SK-N-SH (cell line): ENCODE measurements at regions not wholly inside any gene's neighbourhood (a gene's known extent, or its start where the extent isn't known, plus 50 kb on each side); places are given as distances from the start of the nearest gene placed in this dataset.

Source experiments
- CTCF ChIA-PET: fragments of 300-600, 350-600 bp; formaldehyde crosslinking; extraction: SDS; loops from one replicate; lab custom pipeline; 2021; lab: Yijun Ruan, JAX
- POLR2A ChIA-PET: fragments of 350-600 bp; sonication (Branson Sonifier 250); formaldehyde crosslinking; extraction: SDS; loops from one replicate; lab custom pipeline; 2020; ENCODE audit warnings: antibody characterized with exemption, inconsistent platforms; lab: Yijun Ruan, JAX
- DNase-seq: peaks from one replicate; pipeline ENCODE4 v3.0.0; 2012
- H2AFZ ChIP-seq: fragments of 200-600 bp; sonication (generic); 2 replicates; pipeline ENCODE4 v1.8.1; 2016; ENCODE audit warnings: antibody characterized with exemption, mild to moderate bottlenecking, low read depth
- H3F3A ChIP-seq: fragments of 200-600 bp; sonication (generic); replicated peaks from 2 replicates; pipeline ENCODE3; 2016; ENCODE audit warnings: antibody characterized with exemption, mild to moderate bottlenecking; ENCODE audit not compliant: insufficient read depth
- H3K27ac ChIP-seq, 2 experiments: fragments of 200-500 bp in 1 of 2; fragments of 200-600 bp in 1 of 2; sonication (Bioruptor generic) in 1 of 2; sonication (generic), shearing (Covaris generic) in 1 of 2; 2 replicates each; pipeline versions ENCODE4 v1.5.1 to v1.6.1; 2014 to 2016; ENCODE audit warnings: low read depth in 2 of 2, inconsistent platforms in 1 of 2, low read length in 1 of 2, mild to moderate bottlenecking in 1 of 2, mixed read lengths in 1 of 2
- H3K27me3 ChIP-seq: fragments of 200-600 bp; sonication (generic), shearing (Covaris generic); 2 replicates; pipeline ENCODE4 v1.6.1; 2016; ENCODE audit warnings: mixed run types; ENCODE audit not compliant: insufficient read depth
- H3K36me3 ChIP-seq, 2 experiments: fragments of 200-500 bp in 1 of 2; fragments of 200-600 bp in 1 of 2; sonication (Bioruptor generic) in 1 of 2; sonication (generic) in 1 of 2; replicated peaks in 1 of 2; 2 replicates each; pipeline versions ENCODE3 to v1.5.1; 2014 to 2016; ENCODE audit warnings: low read length in 1 of 2, mild to moderate bottlenecking in 1 of 2; ENCODE audit not compliant: insufficient read depth in 2 of 2, control insufficient read depth in 1 of 2
- H3K4me1 ChIP-seq, 2 experiments: fragments of 200-500 bp in 1 of 2; fragments of 200-600 bp in 1 of 2; sonication (Bioruptor generic) in 1 of 2; sonication (generic), shearing (Covaris generic) in 1 of 2; 2 replicates each; pipeline versions ENCODE4 v1.5.1 to v1.6.1; 2014 to 2016; ENCODE audit warnings: low read depth in 1 of 2, low read length in 1 of 2, mixed run types in 1 of 2; ENCODE audit not compliant: insufficient read depth in 2 of 2, control insufficient read depth in 1 of 2
- H3K4me2 ChIP-seq: fragments of 200-600 bp; sonication (generic), shearing (Covaris generic); 2 replicates; pipeline ENCODE4 v1.6.1; 2017; ENCODE audit warnings: mixed run types
- H3K4me3 ChIP-seq, 2 experiments: fragments of 200-500 bp in 1 of 2; fragments of 200-600 bp in 1 of 2; sonication (Bioruptor generic) in 1 of 2; sonication (generic), shearing (Covaris generic) in 1 of 2; 2 replicates each; pipeline versions ENCODE4 v1.5.1 to v1.8.1; 2014 to 2016; ENCODE audit warnings: low read depth in 2 of 2, inconsistent platforms in 1 of 2, low read length in 1 of 2, mild to moderate bottlenecking in 1 of 2, mixed read lengths in 1 of 2, moderate library complexity in 1 of 2
- H3K79me2 ChIP-seq: fragments of 200-600 bp; sonication (generic); 2 replicates; pipeline ENCODE4 v1.8.1; 2017; ENCODE audit warnings: mild to moderate bottlenecking; ENCODE audit not compliant: insufficient read depth
- H3K9ac ChIP-seq: fragments of 200-600 bp; sonication (generic); 2 replicates; pipeline ENCODE4 v1.6.1; 2017; ENCODE audit warnings: mixed run types
- H3K9me2 ChIP-seq: fragments of 200-600 bp; sonication (generic); 2 replicates; pipeline ENCODE4 v1.6.1; 2017; ENCODE audit warnings: mixed run types
- H3K9me3 ChIP-seq: fragments of 200-600 bp; sonication (generic); 2 replicates; pipeline ENCODE4 v1.6.1; 2017; ENCODE audit warnings: mixed run types, mild to moderate bottlenecking, moderate library complexity
- H4K20me1 ChIP-seq: fragments of 200-600 bp; sonication (generic); 2 replicates; pipeline ENCODE4 v1.6.1; 2017; ENCODE audit warnings: mild to moderate bottlenecking, mixed run types; ENCODE audit not compliant: insufficient read depth
- CHD2 ChIP-seq: fragments of 150-350 bp; IDR thresholded peaks from 2 replicates; pipeline ENCODE4 v1.6.1; 2018; ENCODE audit warnings: low read length; ENCODE audit not compliant: partially characterized antibody
- ELF1 ChIP-seq: IDR thresholded peaks from 2 replicates; pipeline ENCODE4 v1.4.0; 2012
- GABPA ChIP-seq: IDR thresholded peaks from 2 replicates; pipeline ENCODE4 v1.4.0; 2012; ENCODE audit warnings: low read depth, mild to moderate bottlenecking
- JUND ChIP-seq: IDR thresholded peaks from 2 replicates; pipeline ENCODE4 v1.4.0; 2012
- NFIC ChIP-seq: IDR thresholded peaks from 2 replicates; pipeline ENCODE4 v1.4.0; 2012; ENCODE audit warnings: borderline replicate concordance
- NRF1 ChIP-seq: IDR thresholded peaks from 2 replicates; pipeline ENCODE4 v1.6.1; 2012; ENCODE audit warnings: low read depth, mild to moderate bottlenecking, low read length
- RCOR1 ChIP-seq: fragments of 150-350 bp; IDR thresholded peaks from 2 replicates; pipeline ENCODE4 v1.6.1; 2017; ENCODE audit warnings: antibody characterized with exemption, low read length
- SIN3A ChIP-seq: IDR thresholded peaks from 2 replicates; pipeline ENCODE4 v1.6.1; 2012; ENCODE audit warnings: low read depth, mild to moderate bottlenecking, low read length, moderate library complexity, borderline replicate concordance
- TCF12 ChIP-seq: IDR thresholded peaks from 2 replicates; pipeline ENCODE4 v1.4.0; 2012
- WGBS: methylation state at CpG from one replicate; pipeline ENCODE4 v1.1.6; 2017; ENCODE audit warnings: low lambda C conversion rate; 5-methylcytosine and 5-hydroxymethylcytosine counted together
- TF ChIP-seq, protein P1 (sequence below): fragments of 150-350 bp; IDR thresholded peaks from 2 replicates; pipeline ENCODE4 v1.6.1; 2016; ENCODE audit warnings: mild to moderate bottlenecking, low read depth, low read length
- TF ChIP-seq, protein P2 (sequence below): IDR thresholded peaks from 2 replicates; pipeline ENCODE4 v1.4.0; 2012; ENCODE audit warnings: low read depth, borderline replicate concordance
- TF ChIP-seq, protein P3 (sequence below): IDR thresholded peaks from 2 replicates; pipeline ENCODE4 v1.4.0; 2012; ENCODE audit warnings: low read depth

DNA sequence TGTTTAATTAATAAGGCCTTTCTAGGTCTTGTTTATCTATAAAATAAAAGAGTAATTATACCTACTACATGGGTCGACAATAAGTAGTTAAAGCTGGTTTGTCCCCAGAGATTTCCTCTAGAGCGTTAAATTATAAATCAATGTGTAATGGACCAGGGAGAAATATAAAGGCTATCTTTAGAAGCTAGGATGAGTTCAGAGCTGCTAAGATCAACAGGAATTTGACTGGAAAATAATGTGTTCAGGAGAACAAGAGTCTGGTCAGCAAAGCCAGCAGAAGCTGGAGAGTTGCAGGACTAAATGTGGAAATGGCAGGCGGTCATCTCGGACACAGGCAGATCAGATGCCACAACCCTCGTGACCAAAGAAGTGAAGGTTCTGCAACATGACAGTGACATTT is 428.8 kb downstream of the EPM2A start:
- ChIA-PET CTCF (interaction anchor here (1.0 kb wide), 1 partner anchor 18 kb away, joined by 3 read pairs; no protein-coding TSS in a partner anchor), POLR2A (no interaction called here)
- H3K79me2 ChIP-seq = no peaks in the 10 kb centered on the region
- no peaks in the 10 kb centered on the region for H3K9me2 ChIP-seq
- no peak overlapping the region for H3K4me2 ChIP-seq
- no peak overlapping the region for H2AFZ ChIP-seq
- DNase-seq = no peak
- H3K9ac ChIP-seq = no peak overlapping the region
- WGBS = 57% methylated on average over 5 of the region's 5 CpGs
- H4K20me1 ChIP-seq = no peaks in the 10 kb centered on the region
- H3K27ac ChIP-seq = no peak overlapping the region
- H3K4me3 ChIP-seq = no peak overlapping the region
- TF ChIP-seq, protein P1, sequence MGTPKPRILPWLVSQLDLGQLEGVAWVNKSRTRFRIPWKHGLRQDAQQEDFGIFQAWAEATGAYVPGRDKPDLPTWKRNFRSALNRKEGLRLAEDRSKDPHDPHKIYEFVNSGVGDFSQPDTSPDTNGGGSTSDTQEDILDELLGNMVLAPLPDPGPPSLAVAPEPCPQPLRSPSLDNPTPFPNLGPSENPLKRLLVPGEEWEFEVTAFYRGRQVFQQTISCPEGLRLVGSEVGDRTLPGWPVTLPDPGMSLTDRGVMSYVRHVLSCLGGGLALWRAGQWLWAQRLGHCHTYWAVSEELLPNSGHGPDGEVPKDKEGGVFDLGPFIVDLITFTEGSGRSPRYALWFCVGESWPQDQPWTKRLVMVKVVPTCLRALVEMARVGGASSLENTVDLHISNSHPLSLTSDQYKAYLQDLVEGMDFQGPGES = no peak
- no peak for TF ChIP-seq NFIC
- TF ChIP-seq SIN3A = no peak
- TF ChIP-seq RCOR1 = no peak
- TF ChIP-seq JUND = no peak
- TF ChIP-seq, all 33 proteins: peak for 0
- Histone ChIP-seq H3K27me3 (no peaks in the 10 kb centered on the region), H3K4me1 (no peaks in the 10 kb centered on the region; a peak in 1 of 4 replicates), H3K9me3 (no peaks in the 10 kb centered on the region), H3F3A (no peaks in the 10 kb centered on the region), H3K36me3 (no peaks in the 10 kb centered on the region)

DNA sequence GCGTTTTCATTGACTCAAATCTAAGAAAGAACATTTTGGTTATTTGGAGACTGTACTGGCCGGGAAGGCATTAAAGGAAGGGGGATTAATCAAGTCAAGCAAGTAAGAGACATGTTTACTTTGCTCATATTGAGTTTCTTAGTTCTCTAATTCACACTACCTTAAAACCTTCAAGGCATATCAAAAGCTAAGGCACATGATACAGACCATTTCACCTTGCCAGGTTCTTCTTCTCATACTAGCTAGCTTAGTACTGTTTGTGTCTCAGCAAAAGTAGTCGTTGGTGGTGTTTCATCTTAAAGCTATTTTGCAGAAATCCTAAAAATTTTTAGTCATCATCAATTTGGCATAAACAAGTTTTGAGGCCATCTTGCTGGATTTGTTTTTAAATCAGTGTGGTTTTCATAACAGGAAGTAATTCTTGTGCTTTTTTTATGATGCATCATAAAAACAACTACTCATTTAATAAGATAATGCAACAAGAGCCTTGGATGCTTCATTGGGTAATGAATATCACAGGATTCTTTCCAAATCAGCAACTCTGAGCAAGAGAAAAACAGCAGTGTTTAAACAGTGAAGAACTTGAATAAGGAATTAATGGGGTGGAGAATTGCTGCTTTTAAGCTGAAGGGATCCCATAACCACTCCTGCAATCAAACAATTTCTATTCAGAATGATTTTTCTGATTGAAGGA is 425.3 kb downstream of the EPM2A start:
- TF ChIP-seq GABPA (no peak), NRF1 (no peak), CHD2 (no peak), TCF12 (no peak), SIN3A (no peak), ELF1 (no peak), JUND (no peak)
- TF ChIP-seq, protein P2, sequence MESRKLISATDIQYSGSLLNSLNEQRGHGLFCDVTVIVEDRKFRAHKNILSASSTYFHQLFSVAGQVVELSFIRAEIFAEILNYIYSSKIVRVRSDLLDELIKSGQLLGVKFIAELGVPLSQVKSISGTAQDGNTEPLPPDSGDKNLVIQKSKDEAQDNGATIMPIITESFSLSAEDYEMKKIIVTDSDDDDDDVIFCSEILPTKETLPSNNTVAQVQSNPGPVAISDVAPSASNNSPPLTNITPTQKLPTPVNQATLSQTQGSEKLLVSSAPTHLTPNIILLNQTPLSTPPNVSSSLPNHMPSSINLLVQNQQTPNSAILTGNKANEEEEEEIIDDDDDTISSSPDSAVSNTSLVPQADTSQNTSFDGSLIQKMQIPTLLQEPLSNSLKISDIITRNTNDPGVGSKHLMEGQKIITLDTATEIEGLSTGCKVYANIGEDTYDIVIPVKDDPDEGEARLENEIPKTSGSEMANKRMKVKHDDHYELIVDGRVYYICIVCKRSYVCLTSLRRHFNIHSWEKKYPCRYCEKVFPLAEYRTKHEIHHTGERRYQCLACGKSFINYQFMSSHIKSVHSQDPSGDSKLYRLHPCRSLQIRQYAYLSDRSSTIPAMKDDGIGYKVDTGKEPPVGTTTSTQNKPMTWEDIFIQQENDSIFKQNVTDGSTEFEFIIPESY = no peak
- TF ChIP-seq, protein P3, sequence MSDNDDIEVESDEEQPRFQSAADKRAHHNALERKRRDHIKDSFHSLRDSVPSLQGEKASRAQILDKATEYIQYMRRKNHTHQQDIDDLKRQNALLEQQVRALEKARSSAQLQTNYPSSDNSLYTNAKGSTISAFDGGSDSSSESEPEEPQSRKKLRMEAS = no peak
- TF ChIP-seq, all 33 proteins: peak for 0
- Histone ChIP-seq H2AFZ (no peak overlapping the region), H3K9ac (no peak overlapping the region)

More for the DNA sequence above, 425.3 kb downstream of the EPM2A start:
- H4K20me1 ChIP-seq = no peaks in the 10 kb centered on the region
- H3K9me3 ChIP-seq = no peaks in the 10 kb centered on the region
- H3K9me2 ChIP-seq = no peaks in the 10 kb centered on the region
- 19% methylated on average over 3 of the region's 3 CpGs for WGBS
- ChIA-PET CTCF (interaction anchor here (0.7 kb wide), 1 partner anchor 84 kb away, joined by 3 read pairs; no protein-coding TSS in a partner anchor), POLR2A (no interaction called here)
- H3K27me3 ChIP-seq = no peaks in the 10 kb centered on the region
- H3K4me3 ChIP-seq = no peak overlapping the region
- no peaks in the 10 kb centered on the region for H3K79me2 ChIP-seq
- no peak for DNase-seq
- no peak overlapping the region for H3K4me2 ChIP-seq
- H3F3A ChIP-seq = no peaks in the 10 kb centered on the region
- no peaks in the 10 kb centered on the region; a peak in 1 of 4 replicates for H3K4me1 ChIP-seq
- H3K27ac ChIP-seq = no peak overlapping the region
- H3K36me3 ChIP-seq = no peaks in the 10 kb centered on the region
